ENCODE measurements at regions not wholly inside any gene's neighbourhood (a gene's known extent, or its start where the extent isn't known, plus 50 kb on each side); places are given as distances from the start of the nearest gene placed in this dataset.

DNA sequence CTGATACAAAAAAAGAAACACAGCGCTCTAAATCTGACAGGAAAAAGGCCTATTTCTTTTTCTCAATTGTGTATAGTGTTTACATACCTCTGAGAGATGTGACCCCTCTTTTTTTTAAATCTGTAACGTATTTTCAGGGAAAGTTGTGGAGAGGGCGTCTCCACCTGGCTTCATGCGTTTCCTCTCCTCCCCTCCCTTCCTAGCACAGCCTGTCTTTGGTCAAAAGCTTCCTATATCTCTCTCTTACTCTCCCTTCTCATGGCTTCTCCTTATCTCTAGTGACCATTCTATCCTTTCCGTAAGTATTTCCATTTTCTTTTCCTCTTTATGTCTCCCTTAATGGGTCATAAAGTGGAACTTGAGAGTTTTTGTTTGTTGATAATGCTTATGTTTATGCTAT lies 458.9 kb downstream of the HACE1 start:
- TF ChIP-seq CTCF (IDR thresholded peaks at IDR 0.05) (no peak), CHD2 (IDR thresholded peaks at IDR 0.05; ENCODE audit: low read length, partially characterized antibody) (no peak), USF1 (IDR thresholded peaks at IDR 0.05; ENCODE audit: borderline replicate concordance, low read depth) (no peak), FOXJ3 (CRISPR knock-in tag; IDR thresholded peaks at IDR 0.05) (no peak)
